H7 (cell line): ENCODE measurements at regions not wholly inside any gene's neighbourhood (a gene's known extent, or its start where the extent isn't known, plus 50 kb on each side); places are given as distances from the start of the nearest gene placed in this dataset.

Experiments used
- DNase-seq: peaks from one replicate; pipeline ENCODE4 v3.0.0; 2012
- H3K27me3 ChIP-seq: 2 replicates; pipeline ENCODE4 v1.6.0; 2011; ENCODE audit warnings: mild to moderate bottlenecking, low read length; ENCODE audit not compliant: control insufficient read depth, insufficient read depth
- H3K36me3 ChIP-seq: replicated peaks from 2 replicates; pipeline ENCODE4 v1.5.1; 2011; ENCODE audit warnings: low read length; ENCODE audit not compliant: control insufficient read depth, insufficient read depth
- H3K4me3 ChIP-seq: 2 replicates; pipeline ENCODE4 v1.5.1; 2011; ENCODE audit warnings: low read depth, mild to moderate bottlenecking, control low read depth, low read length, moderate library complexity; ENCODE audit not compliant: insufficient read depth

- no peak for DNase-seq
- H3K4me3 ChIP-seq: no peak overlapping the region
- no peaks in the 10 kb centered on the region for H3K27me3 ChIP-seq
- no peaks in the 10 kb centered on the region for H3K36me3 ChIP-seq
Measured at GRCh38 chr13:34533941-34534340, 408.1 kb upstream of the NBEA start.

- no peak overlapping the region for H3K4me3 ChIP-seq
- DNase-seq: no peak
- H3K36me3 ChIP-seq: no peaks in the 10 kb centered on the region
- H3K27me3 ChIP-seq: no peaks in the 10 kb centered on the region
Measured at GRCh38 chr13:34542321-34542720, 399.7 kb upstream of the NBEA start.

DNA sequence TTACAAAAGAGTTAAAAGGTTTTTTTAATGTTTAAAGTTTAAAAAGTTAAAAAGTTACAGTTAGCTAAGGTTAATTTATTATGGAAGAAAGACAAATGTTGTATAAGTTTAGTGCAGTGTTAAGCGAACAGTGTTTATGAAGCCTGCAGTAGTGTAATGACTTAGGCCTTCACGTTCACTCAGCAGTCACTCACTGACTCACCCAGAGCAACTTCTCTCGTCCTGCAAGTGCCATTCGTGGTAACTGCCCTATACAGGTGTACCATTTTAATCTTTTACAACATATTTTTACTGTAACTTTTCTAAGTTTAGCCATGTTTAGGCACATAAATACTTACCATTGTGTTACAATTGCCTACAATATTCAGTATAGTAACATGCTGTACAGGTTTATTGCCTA is 398.2 kb upstream of the NBEA start:
- no peak overlapping the region for H3K4me3 ChIP-seq
- H3K36me3 ChIP-seq: no peaks in the 10 kb centered on the region
- DNase-seq: no peak
- H3K27me3 ChIP-seq: no peaks in the 10 kb centered on the region

- DNase-seq: no peak
- H3K27me3 ChIP-seq: no peaks in the 10 kb centered on the region
- no peak overlapping the region for H3K4me3 ChIP-seq
- no peaks in the 10 kb centered on the region for H3K36me3 ChIP-seq
Measured at GRCh38 chr13:34545461-34545860, 396.6 kb upstream of the NBEA start.

DNA sequence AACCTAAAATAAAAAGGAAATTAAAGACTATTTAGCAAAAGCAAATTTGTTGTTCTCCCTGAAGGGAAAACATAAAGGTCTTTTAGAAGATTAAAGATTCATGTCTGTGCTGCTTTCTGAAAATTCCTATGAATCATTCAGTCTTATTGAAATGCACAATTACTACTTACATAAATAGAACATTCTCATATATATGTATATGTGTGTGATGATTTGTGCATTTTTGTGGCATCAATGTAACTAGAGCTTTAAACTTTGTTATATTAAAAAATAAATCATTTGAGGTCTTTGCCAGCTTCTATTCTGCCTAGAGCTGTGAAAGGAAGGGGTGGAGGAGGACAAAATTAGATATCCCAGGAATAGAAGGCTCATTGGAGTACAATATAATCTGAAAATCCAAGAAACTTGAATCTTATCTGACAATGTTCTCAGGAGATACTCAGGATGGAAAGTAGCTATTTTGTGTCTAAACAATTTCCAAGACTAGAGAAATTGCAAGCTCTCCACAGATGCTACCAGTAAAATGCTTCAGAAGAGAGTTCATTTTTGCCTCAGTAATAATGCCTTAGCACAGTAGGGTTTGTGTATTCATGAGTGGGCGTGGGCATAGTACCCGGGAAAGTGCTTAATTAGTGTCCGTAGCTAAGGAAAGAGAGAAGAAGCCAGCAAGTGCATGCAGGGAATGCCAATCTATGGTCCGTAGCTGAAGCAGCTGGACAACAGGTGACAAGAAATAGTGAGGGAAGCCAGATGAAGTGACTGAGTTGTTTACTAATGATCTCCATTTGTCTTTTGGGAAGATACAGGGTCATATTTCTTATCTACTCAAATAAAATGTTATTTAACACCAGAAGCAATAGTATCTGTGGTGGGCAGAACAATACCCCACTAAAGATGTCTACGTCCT is 395.5 kb upstream of the NBEA start:
- Histone ChIP-seq H3K36me3 (no peaks in the 10 kb centered on the region), H3K4me3 (no peak overlapping the region), H3K27me3 (no peaks in the 10 kb centered on the region)
- DNase-seq: no peak

DNA sequence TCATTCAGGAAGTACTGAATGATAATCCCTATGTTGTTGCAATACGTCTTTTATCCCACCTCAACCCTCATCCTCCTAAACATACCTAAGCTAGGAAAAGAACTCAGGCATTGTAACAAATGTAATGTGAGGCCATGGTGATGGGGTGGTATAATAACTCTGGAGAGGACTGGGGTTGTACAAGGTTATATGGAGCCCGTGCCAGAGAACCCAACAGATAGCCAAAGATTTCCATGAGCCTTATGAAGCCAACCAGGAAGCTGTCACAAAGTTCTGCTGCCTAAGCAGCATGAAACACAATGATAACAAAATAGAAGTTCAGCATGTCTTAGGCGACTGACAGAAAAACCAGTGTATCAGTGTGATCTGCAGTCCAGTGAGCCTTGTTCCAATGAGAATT is 394.1 kb upstream of the NBEA start:
- no peaks in the 10 kb centered on the region for H3K36me3 ChIP-seq
- H3K27me3 ChIP-seq: no peaks in the 10 kb centered on the region
- H3K4me3 ChIP-seq: no peak overlapping the region
- no peak for DNase-seq

GRCh38 chr13:34553376-34553775 is 388.7 kb upstream of the NBEA start:
- H3K36me3 ChIP-seq: no peaks in the 10 kb centered on the region
- H3K4me3 ChIP-seq: no peak overlapping the region
- no peaks in the 10 kb centered on the region for H3K27me3 ChIP-seq
- no peak for DNase-seq

DNA sequence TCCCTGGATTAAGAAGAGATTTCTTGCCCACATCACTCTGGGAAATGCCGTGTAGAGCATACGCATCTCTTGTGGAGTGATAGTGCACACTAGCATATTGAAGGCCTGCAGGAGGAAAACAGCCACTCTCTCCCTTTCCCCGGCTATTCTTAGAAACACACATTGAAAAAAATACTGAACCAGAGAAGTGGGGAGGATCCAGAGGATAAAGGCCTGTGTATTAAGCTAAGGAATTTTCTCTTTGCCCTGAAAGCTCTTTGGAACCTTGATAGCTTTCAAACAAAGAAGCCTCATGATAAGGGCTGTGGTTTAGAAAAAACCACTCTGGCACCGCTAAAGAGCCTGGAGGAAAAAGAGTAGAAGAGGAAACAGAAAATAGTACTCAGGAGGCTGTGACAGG is 386.1 kb upstream of the NBEA start:
- Histone ChIP-seq H3K36me3 (no peaks in the 10 kb centered on the region), H3K27me3 (no peaks in the 10 kb centered on the region), H3K4me3 (no peak overlapping the region)
- DNase-seq: no peak

GRCh38 chr13:34561033-34561432 is 381.0 kb upstream of the NBEA start:
- Histone ChIP-seq H3K27me3 (no peaks in the 10 kb centered on the region), H3K36me3 (no peaks in the 10 kb centered on the region), H3K4me3 (no peak overlapping the region)
- DNase-seq: no peak

- H3K27me3 ChIP-seq: no peaks in the 10 kb centered on the region
- no peak for DNase-seq
- no peaks in the 10 kb centered on the region for H3K36me3 ChIP-seq
- H3K4me3 ChIP-seq: no peak overlapping the region
Measured at GRCh38 chr13:34567597-34567996, 374.5 kb upstream of the NBEA start.

GRCh38 chr13:34570698-34571353 is 371.2 kb upstream of the NBEA start:
- H3K4me3 ChIP-seq: no peak overlapping the region
- no peaks in the 10 kb centered on the region for H3K36me3 ChIP-seq
- DNase-seq: no peak
- H3K27me3 ChIP-seq: no peaks in the 10 kb centered on the region

DNA sequence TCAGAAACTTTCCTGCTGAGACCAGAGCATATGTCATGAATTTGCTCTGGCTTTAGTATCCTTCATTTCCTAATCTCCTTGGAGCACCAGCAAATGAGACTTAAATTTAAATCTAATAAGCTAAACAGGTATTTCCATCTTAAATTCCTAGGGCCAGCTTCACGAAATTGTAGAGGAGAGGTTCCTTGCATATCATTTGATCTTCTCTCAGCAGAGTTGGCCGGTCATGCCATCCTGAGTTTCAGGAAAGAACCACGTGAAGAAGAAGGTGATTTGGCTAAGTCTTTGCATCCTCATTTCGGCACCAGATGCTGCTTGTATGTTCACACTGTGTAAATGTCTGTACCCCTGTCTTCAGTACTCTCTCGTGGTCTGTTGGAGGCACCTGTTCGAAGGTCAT is 370.4 kb upstream of the NBEA start:
- Histone ChIP-seq H3K36me3 (no peaks in the 10 kb centered on the region), H3K4me3 (no peak overlapping the region), H3K27me3 (no peaks in the 10 kb centered on the region)
- DNase-seq: no peak

DNA sequence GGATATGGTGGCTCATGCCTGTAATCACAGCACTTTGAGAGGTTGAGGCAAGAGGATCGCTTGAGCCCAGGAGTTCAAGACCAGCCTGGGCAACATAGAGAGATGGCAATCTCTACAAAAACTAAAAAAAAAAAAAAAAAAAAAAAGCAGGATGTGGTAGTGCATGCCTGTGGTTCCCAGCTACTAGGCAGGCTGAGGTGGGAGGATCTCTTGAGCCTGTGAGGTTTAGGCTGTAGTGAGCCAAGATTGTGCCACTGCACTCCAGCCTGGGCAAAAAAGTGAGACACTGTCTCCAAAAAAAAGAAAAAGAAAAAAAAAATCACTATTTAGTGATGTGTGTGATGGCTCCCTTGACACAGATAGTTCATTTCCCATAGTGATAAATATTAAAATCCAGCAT is 365.0 kb upstream of the NBEA start:
- H3K4me3 ChIP-seq: no peak overlapping the region
- H3K27me3 ChIP-seq: no peaks in the 10 kb centered on the region
- DNase-seq: no peak
- no peaks in the 10 kb centered on the region for H3K36me3 ChIP-seq

DNA sequence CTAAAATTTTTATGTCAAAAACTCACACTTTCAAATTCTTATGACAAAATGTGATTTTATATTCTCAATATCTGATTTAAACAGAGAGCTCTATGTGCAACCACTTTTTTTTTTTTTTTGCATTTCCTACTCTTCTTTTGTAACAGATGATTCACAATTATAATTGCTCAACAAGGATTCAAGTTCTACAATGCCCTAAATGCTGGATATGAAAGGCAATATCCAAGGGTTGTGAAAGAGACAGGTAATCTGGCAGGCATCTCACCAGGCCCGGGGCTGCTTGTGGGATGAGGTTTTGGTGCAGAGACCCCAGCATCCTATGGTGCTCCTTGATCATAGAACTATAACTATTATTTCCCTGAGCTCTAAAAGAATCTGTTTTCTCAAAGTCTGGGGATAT is 363.6 kb upstream of the NBEA start:
- Histone ChIP-seq H3K4me3 (no peak overlapping the region), H3K36me3 (no peaks in the 10 kb centered on the region), H3K27me3 (no peaks in the 10 kb centered on the region)
- no peak for DNase-seq

DNA sequence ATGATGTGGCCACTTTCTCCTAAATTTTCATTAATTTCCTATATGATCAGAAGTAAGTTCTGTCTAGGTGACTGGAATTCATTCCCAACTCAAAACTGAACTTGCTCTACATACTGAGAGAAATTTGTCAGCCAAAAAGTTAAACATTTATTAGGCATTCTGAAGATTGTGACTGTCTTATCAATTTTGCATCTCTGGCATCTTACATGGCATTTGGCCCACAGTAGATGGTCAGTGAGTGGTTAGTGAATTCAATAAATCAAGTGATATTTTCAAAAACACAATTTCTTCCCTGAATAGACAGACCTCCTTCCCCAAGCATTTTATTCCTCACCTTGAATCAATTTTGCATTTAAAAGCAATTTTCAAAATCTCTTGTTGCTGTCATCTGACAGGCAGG is 363.2 kb upstream of the NBEA start:
- Histone ChIP-seq H3K27me3 (no peaks in the 10 kb centered on the region), H3K4me3 (no peak overlapping the region)
- no peak for DNase-seq

More for the DNA sequence above, 363.2 kb upstream of the NBEA start:
- no peaks in the 10 kb centered on the region for H3K36me3 ChIP-seq
